Fibroblast of pulmonary artery (primary cell): ENCODE measurements at regions not wholly inside any gene's neighbourhood (a gene's known extent, or its start where the extent isn't known, plus 50 kb on each side); places are given as distances from the start of the nearest gene placed in this dataset.

Experiments used
- DNase-seq: peaks from one replicate; pipeline ENCODE4 v3.0.0-alpha.2; 2010; ENCODE audit warnings: low read depth
- H3K4me3 ChIP-seq: replicated peaks from 2 replicates; pipeline ENCODE4 v1.5.1; 2011; ENCODE audit warnings: low read depth, mild to moderate bottlenecking, control low read depth, low read length, moderate library complexity
- TF ChIP-seq, protein P1 (sequence below): IDR thresholded peaks from 2 replicates; pipeline ENCODE4 v1.5.1; 2011; ENCODE audit warnings: mild to moderate bottlenecking, control low read depth, low read length, inconsistent platforms; ENCODE audit errors: missing control alignments

DNA sequence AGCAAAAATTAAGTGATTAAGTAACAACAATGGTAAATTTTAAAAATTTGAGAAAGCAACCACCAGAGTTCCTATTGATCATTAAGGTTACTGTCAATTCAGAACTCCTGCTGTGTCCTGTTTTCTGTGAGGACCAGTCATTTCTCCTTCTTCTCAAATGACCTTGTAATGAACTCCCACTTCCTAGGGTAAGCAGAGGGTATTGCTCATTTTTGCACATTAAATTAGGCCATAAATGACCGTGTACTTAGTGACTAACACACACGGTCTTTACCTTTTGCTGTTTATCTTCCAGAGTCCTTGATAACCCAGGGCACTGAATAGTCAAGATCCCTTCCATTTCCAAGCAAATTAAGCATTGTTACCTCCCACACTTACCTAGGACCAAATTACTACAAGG lies 227.5 kb upstream of the LYPLAL1 start:
- H3K4me3 ChIP-seq = no peak overlapping the region
- DNase-seq = no peak
- TF ChIP-seq, protein P1, sequence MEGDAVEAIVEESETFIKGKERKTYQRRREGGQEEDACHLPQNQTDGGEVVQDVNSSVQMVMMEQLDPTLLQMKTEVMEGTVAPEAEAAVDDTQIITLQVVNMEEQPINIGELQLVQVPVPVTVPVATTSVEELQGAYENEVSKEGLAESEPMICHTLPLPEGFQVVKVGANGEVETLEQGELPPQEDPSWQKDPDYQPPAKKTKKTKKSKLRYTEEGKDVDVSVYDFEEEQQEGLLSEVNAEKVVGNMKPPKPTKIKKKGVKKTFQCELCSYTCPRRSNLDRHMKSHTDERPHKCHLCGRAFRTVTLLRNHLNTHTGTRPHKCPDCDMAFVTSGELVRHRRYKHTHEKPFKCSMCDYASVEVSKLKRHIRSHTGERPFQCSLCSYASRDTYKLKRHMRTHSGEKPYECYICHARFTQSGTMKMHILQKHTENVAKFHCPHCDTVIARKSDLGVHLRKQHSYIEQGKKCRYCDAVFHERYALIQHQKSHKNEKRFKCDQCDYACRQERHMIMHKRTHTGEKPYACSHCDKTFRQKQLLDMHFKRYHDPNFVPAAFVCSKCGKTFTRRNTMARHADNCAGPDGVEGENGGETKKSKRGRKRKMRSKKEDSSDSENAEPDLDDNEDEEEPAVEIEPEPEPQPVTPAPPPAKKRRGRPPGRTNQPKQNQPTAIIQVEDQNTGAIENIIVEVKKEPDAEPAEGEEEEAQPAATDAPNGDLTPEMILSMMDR = no peak

DNA sequence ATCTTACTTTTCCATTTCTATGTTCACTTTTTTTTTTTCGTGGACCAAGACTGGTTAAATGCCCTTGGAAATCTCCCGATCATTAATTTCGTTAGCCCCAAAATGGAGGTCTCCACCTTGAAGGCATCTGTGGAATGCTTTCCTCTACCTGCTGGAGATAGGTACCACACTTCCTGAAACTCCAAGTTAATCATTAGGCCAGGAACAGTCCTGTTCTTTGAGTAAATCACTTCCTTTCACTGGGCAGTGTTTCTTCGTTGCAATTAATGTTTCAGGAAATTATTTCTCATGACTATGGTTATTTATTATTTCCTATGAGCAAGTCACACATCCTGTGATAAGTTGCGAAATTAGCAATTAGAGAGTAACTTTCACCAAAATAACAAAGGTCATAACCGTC lies 225.2 kb upstream of the LYPLAL1 start:
- TF ChIP-seq, protein P1 = no peak
- no peak for DNase-seq

DNA sequence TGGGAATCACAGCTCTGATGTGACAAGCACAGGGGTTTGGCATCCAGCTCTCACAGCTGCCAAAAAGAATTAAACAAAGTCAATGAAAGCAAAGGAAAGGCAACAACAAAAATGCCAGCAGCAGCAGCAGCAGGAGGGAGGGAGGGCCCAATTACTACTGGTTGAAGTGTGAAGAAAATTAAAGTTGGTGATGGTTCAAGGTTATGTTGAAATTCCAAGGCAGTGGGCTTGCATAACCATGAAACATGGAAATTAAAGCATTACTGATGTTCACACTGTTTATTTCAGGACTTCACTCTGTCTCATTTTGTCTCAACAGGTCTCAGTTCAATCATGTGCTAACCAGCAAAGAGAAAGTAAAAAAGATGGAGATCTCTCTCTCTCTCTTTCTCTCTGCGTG lies 220.3 kb upstream of the LYPLAL1 start:
- TF ChIP-seq, protein P1 = no peak
- no peak for DNase-seq
- no peak overlapping the region for H3K4me3 ChIP-seq

More for the DNA sequence above, 225.2 kb upstream of the LYPLAL1 start:
- no peak overlapping the region for H3K4me3 ChIP-seq

DNA sequence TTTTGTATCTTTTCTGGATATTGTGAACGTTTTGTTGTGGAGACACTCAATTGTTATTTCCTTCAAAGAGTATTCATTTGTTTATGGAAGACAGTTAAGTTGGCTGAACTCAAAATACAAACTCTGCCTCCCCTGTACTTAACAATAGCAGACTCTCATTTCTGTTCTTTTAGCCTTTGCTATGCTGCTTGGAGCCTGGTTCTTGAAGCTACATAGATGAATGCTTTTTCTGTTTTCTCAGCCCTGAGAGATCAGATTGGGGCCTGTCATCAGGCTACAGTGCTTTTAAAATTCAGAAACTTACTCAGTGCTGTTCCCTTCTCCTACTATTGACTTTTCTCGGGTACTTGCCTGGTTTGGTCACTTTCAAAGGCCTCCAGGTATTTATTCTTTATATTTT lies 215.7 kb upstream of the LYPLAL1 start:
- TF ChIP-seq, protein P1 = no peak
- no peak overlapping the region for H3K4me3 ChIP-seq

GRCh38 chr1:218959784-218960183 lies 213.9 kb upstream of the LYPLAL1 start:
- TF ChIP-seq, protein P1 = no peak
- H3K4me3 ChIP-seq = no peak overlapping the region
- DNase-seq = no peak

More for the DNA sequence above, 215.7 kb upstream of the LYPLAL1 start:
- no peak for DNase-seq

DNA sequence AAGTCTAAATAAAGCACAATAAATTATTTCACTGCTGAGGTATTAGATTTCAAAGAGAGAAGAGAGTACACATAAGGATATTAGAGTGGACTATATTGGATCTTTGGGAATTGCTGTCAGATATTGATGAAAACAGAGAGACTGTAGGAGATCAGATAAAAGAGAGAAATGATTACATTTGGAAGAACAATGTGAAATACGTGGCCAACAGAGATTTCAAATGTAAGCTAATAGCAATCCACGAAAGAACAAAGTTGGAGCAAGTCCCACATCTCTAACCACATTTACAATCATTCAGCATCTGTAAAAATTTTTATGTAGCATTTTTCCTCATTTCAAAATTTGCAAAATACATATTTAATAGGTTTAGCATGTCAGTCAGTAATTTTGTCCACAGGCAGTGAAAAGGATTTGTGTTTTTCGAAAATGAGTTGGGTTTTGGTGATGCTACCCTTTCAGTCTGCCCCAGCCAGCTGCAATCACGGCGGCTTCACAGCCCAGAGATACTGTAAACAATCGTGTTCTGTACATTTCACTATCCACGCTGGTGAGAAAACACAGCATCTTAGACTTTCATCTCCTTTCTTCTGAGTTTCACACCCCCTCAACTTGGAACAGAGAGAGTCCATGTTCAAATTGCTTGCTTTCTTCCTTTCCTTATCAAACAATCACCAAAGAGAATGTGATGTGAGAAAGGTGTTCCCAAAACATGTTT lies 209.1 kb upstream of the LYPLAL1 start:
- TF ChIP-seq, protein P1 = no peak
- no peak for DNase-seq
- no peak overlapping the region for H3K4me3 ChIP-seq

- TF ChIP-seq, protein P1 = no peak
- no peak overlapping the region for H3K4me3 ChIP-seq
- peak; percentile 42 for DNase-seq
Measured at GRCh38 chr1:218965821-218966220, 207.9 kb upstream of the LYPLAL1 start.
